GM19468 (cell line): ENCODE measurements at regions not wholly inside any gene's neighbourhood (a gene's known extent, or its start where the extent isn't known, plus 50 kb on each side); places are given as distances from the start of the nearest gene placed in this dataset.

Experiments
- ATAC-seq: cut with Tn5 transposase; IDR thresholded peaks from one replicate; pipeline ENCODE4 v1.9.1; 2021; ENCODE audit warnings: mild to moderate bottlenecking, moderate library complexity, moderate number of reproducible peaks; ENCODE audit not compliant: unreplicated experiment; ENCODE audit errors: extremely low read depth

DNA sequence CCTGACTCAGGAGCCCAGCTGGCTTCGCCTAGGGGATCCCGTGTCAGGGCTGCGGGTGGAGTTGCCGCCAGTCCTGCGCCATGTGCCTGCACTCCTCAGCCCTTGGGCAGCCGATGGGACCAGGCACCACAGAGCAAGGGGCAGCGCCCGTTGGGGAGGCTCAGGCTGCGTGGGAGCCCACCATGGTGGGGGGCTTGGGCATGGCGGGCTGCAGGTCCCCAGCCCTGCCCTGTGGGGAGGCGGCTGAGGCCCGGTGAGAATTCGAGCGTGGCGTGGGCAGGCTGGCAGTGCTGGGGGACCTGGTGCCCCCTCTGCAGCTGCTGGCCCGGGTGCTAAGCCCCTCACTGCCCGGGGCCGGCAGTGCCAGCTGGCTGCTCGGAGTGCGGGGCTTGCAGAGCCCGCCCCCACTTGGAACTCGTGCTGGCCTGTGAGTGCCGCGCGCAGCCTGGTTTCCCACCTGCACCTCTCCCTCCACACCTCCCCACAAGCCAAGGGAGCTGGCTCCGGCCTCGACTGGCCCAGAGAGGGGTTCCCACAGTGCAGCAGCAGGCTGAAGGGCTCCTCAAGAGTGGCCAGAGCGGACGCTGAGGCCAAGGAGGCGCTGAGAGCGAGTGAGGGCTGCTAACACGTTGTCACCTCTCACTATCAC lies 135.1 kb upstream of the SEL1L start:
- ATAC-seq: no peak

DNA sequence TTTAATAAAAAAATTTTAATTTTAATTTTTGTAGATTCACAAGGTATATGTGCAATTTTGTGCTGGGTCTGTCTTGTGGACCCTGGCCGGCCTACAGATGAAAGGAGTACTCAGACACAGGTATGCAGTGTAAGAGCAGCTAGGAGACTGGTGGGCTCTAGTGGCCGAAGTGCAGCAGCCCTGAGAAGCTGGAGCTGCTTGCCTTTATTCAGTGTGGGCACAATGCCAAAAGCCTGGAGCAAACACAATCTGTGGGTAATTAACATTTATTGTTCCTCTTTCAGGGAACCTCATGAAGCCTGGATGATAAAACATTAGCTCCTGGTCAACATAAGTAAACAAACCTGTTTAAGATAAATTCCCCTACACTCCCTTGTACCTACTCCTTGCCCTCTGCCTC lies 135.7 kb upstream of the SEL1L start:
- ATAC-seq: no peak

DNA sequence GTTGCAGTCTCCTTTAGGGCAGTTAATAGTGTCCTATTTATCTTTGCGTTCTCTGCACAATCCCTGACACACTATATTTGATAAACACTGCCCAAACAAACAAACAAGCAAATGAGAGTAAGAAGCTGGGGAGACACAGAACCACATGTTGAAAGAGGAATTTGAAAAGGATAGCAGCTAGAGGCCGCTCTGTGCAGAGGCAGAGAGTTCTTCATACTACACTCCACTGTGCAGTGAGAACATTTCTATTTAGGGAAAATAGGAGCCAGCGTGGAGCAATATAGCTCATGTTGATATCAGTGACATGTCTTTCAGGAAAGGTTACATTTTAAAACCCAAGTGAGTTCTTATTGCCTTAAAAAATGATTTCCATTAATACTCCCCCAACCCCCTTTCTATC lies 140.3 kb upstream of the SEL1L start:
- no peak for ATAC-seq

DNA sequence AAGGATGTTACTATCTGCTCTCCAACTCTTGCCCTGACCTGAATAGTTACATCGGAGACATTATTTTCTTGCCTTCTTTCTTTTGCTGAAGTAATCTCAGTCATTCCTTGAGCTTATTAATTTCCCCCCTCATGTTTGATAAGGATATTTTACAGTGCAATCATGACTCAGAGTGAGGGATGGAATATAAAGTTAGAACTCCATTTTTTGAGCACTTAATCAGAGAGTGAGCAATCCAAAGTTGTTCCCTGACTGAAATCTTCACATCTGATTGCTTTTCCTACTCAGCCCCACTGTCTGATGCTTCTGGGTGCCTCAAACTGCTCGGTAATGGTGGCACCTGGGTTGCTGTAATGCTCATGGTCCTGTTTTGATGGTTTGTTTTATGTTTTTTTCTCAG lies 142.7 kb upstream of the SEL1L start:
- ATAC-seq: no peak

DNA sequence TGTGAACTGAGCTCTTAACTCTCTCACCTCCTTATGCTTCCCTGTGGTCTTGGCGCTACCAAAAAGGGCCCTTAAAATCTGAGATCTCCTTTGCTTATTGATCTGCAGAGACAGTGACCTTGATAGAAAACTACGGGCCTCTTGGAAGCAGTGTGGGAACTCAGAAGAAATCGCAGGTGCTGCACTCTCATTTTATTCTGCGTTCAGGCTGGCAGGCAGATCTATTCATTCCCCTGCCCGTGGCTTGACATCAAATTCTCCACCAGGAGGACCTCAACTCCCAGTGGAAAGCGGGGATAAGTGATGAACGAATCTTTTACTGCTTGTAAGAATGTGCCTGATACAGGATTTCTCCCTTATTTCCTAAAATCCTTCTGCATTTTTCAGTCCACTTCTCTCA lies 143.2 kb upstream of the SEL1L start:
- ATAC-seq: no peak

DNA sequence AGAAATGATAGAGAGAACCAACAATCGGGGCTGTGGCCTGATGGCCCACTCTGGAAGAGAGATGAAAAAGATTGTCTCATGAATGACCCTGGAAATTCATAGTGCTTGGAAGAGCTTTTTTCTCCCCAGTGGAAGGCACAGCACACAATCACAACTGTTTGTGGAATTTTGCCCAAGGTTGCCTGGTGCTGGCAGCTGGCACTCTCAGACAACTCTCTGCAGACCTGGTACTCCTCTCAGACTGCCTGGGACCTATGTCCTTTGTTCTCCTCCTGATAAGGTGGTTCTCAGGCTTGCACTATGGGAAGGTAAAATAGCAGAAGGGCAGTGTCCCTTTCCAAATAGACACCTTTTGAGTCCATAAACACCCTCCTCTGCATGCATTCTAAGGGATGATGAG lies 144.1 kb upstream of the SEL1L start:
- no peak for ATAC-seq

DNA sequence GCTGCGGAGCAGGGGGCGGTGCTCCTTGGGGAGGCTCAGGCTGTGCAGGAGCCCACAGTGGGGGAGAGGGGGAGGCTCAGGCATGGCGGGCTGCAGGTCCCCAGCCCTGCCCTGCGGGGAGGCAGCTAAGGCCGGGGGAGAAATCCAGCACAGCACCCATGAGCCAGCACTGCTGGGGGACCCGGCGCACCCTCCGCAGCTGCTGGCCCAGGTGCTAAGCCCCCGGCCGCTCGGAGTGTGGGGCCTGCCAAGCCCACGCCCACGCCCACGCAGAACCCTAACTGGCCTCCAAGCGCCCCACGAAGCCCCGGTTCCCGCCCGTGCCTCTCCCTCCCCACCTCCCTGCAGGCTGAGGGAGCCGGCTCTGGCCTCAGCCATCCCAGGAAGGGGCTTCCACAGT lies 145.6 kb upstream of the SEL1L start:
- no peak for ATAC-seq

DNA sequence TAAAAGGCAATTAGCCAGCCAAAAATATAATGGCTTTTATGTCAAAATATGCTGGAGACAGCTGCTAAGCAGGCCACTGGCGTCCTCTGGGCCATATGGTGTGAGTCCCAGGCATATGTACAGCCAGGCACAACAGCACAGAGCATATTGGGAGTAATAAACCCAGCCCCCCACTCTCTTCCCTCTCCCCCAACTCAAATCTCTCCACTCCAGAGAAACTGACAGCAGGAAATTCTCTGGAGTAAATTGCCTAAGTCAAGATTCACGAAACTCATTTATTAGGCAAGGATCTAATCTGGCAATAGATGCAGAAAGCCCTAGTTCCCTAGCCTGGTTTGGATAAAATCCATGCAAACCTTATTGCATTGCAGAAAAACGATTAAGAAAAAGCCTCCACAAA lies 147.9 kb upstream of the SEL1L start:
- no peak for ATAC-seq

DNA sequence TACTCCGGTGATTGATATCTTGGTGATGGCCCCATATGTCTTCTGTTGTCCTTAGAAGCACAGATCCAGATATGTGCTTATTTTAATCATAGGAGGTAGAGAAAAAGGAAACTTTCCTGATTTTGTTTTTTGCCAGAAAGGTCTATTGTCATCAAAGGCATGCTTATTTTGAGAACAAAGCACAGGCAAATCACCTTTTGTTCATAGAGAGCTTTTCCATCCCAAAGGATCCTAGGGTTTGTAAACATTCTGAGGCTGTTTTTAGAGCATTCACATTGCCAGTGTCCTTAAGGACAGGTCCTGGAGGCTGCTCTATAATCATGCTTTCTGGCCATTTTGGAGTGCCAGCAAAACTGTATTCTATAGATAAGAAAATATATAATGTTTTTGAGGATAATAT lies 148.5 kb upstream of the SEL1L start:
- ATAC-seq: no peak

DNA sequence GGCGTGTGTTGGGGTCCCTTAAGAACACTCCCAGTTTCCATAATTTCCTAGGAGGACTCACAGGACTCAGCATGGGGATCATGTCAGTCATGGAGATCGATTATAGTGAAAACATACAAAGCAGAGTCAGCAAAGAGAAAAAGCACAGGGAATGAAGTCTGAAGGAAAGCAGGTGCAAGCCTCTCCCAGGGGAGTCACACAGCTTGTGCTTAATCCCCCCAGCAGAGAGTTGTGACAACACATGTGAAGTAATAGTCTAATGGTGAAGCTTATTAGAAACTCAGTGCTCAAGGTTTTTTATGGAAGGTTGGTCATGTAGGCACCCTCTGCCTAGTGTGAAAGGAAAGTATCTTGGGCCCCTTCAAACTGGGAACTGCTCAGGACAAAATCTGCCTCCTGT lies 149.0 kb upstream of the SEL1L start:
- no peak for ATAC-seq

DNA sequence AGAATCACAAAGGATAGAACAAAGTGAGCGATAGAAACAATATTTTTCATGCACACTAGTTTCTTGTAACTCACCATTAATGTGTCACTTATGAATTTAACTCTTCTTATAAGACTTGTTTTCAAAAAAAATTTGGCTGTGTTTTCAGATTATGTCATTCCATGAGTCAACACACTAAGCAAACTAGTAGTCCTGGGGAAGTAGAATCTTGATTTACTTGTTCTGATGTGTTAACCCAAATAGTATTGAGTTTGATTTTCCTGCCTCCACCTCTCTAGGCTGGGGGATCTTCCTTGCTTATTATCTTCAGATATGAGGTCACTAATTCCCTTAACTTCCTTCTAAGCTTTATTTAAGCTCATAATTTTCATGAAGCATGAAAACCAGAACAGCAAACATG lies 151.0 kb upstream of the SEL1L start:
- ATAC-seq: no peak

DNA sequence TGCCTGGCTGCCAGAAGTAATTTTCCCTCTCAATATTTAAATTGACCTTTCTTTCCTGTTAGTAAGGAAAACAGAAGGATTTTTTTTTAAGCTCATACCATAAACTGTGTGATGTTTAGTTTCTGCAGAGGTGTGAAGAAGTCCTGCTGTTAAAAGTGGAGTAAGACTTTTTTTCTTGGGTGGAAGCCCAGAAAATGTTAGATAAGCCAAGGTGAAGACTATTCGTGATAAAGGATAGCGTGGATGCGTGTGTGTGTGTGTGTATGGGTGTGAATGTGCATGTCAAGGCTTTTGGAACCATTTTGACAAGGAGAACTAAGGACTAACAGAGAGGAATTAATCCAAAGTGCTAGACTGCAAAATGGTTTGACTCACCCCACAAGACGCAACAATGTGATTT lies 152.9 kb upstream of the SEL1L start:
- ATAC-seq: no peak

DNA sequence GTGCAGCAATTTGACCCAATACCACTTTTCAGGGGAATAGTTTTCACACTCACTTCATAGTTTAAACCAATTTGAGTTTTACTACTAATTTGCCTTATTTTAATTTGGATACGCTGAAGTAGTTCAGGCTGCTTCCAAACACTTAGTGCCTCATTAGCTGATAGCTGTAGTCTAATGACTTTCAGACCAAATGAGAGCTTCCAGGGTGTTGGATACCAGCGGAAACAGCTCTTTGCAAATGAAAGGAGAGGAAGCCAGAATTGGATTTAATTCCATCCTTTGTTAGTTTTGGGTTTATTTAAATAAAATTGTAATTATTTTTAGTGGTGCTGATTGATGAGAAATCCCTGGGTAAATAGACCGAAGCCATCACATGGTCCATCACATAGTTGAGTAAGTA lies 158.3 kb upstream of the SEL1L start:
- no peak for ATAC-seq

DNA sequence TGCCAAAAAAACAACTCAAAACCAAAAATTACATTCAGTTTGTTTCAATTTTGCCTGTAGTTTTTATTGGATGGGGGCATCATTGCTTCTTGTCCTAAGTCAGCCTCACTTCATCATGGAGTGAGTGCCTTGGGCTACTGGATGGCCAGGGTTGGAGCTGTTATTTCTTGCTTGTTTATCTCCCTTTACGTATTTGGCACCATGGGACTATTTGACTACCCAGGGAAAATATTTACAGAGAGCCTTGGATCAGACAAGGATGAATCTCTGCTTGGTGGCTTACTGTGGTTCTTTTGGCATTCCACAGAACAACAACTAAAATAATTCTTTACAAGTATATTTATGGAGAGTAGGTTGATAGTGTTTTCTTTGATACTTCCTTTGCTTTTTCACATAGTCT lies 160.8 kb upstream of the SEL1L start:
- no peak for ATAC-seq

DNA sequence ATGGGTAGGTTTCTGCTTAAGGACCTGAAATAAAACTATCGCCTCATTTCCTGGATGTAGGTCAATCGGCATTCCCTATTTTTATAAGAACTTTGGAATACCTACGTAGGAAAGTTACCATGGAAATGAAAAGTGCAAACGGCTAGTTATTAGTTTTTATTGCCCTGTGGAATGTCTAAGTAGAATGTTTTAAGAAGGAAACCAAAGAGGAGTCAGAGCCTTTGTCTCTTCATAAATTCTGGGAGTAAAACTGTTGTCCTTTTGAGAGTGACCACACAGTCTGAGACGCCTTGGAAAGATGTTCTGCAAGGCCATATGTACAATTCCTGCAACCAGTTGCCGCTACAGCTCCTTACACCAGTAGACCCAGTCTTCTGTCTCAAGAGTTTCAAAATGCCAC lies 176.0 kb upstream of the SEL1L start:
- ATAC-seq: no peak

DNA sequence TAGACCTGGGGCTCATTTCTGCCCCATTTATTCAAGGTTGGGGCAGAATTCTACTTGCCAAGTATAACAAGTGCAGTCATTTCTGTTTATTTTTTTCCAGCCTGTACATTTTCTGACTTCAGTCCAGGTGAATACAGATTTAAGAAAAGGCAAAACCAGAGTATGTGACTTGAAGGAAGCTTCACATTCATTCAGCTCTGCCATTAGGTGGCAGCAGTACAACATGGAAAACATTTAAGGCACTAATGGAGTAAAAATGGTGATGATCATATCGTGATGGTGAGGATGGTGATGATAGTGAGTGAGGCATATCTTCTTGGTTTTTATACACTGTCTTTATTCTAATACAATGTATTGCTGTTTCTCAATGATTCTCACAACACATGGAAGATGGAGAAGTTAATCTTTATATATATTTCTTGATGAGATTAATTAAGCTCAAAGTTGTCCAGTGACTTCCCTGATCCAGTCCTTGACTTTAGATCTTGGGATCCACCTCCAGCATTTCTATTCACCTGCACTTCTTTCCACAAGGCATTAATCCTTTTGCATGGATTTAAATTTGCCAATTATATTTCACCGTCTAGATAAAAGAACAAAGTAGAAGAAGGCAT lies 176.7 kb upstream of the SEL1L start:
- no peak for ATAC-seq

DNA sequence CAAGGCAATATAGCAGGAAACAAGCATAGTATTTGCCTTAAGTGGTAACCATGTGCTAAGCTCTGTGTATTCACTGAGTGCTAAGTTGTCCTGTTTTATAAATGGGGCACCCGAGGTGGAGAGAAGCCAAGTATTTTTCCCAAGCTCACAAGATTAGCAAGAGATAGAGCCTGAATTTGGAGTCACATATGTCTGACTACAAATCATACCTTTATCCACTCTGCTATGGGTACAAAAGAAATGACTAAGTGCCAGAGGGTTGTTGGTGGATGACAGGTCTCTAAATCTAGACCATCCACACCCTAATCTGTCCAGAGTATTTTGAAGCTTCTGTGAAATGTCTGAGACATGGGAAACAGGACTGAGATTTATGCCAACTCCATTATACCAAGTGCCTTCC lies 182.1 kb upstream of the SEL1L start:
- ATAC-seq: no peak

DNA sequence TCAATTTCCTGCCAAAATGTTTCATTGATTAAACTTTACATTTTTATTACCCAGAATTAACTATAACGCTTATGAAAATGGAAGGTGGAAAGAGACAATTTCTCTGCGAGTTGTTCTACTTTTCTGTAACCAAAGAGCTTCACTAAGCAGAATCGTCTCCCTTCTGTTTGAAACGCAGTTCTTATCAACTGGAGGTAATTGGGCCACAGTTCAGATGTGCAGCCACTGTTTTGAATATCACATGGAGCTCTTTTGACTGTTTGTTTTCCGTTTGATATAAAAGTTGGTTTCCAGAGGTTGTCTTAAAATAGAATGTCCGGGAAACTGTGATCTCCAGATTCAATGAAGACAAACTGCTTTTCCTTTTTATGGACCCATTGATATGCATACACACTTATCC lies 183.3 kb upstream of the SEL1L start:
- ATAC-seq: no peak

DNA sequence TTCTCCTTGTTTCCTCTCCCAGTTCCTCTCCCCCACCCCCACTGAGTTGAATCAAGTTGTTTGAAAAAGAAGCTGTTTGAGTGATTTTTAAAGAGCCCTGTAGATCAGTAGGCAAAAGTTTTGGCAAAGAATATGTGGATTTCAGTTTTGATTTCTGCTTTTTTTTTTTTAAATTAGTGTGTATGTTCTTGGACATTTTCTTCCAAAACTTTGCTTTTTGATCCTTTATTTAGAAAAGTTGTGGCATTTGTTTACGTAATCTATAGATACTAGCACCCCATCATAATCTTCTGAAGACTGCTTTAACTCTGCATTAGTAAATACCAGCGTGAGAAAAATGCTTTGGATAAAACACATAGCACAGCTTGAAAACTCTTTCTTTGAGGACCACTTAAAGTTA lies 190.3 kb upstream of the SEL1L start:
- ATAC-seq: no peak

DNA sequence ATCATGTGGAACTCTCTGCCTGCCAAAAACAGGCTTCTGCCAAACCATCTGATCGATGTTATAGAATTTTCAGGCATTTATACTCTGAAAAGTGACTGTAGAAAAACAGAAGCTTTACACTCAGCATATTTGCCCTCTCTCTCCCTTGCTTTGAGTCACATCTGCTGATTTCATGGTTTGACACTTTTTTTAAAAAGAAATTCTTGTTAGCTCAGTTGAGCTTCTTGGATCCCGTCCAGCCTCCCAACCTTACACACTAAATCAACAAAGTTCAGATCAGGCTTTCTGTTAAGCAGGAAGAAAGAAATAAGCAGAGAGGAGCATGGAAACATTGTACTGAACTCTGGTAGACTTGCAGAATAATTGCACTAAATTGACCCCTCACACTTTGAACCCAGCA lies 193.6 kb upstream of the SEL1L start:
- ATAC-seq: no peak

DNA sequence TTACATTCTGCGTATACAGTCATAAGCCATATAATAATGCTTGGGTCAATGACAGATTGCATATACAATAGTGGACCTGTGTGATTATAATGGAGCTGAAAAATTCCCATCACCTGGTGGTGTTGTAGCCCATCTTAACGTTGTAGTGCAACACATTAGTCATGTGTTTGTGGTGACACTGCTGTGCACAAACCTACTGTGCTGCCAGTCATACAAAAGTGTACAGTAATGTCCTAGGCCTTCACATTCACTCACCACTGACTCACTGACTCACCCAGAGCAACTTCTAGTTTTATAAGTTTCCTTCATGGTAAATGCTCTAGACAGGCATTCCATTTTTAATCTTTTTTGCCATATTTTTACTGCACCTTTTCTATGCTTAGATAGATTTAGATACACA lies 194.8 kb upstream of the SEL1L start:
- ATAC-seq: no peak

DNA sequence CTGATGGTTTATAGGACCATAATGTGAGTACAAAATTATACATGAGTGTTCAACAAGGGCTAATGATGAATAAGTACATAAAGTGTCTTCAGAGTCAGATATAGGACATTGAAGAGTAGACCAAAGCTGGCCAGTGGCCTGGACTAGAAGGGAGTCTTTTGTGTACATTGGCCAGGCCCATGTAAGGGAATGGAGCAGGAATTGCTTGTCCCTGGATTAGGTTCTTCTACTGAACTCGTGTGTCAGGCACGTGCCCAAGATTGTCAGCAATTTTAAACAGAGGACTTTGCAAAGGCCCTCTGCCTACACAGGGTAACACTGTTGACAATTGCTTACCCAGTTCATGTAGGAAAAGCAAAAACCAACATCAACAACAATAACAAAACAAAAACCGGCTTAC lies 196.0 kb upstream of the SEL1L start:
- ATAC-seq: no peak

DNA sequence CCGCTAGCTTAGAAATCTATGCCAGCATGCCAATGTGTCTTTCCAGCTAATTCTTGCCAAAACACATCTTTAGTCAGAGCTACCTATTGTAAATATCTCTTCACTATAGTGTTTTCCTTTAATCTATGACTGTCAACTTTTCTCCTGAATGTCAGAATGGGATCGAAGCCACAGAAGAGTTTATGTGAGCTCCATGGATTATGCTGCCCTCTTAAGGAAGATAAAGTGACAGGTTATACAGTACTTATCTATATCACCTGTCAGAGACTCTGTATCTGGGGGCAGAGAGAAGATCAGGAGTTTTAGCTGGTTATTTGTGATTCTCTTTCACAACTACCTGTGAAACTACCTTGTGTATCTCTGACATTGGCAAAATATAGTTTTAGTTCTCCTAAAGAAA lies 204.3 kb upstream of the SEL1L start:
- no peak for ATAC-seq
